Nephron progenitor cell (in vitro differentiated cells): ENCODE measurements at regions not wholly inside any gene's neighbourhood (a gene's known extent, or its start where the extent isn't known, plus 50 kb on each side); places are given as distances from the start of the nearest gene placed in this dataset.

Source experiments
- DNase-seq: peaks from one replicate; pipeline ENCODE4 v3.0.0; 2021
- H3K27ac Mint-ChIP-seq: 2 replicates; pipeline ENCODE4 v1.8.0; 2021; ENCODE audit warnings: mild to moderate bottlenecking, moderate library complexity, mixed read lengths
- H3K27me3 Mint-ChIP-seq: 2 replicates; pipeline ENCODE4 v1.8.0; 2021; ENCODE audit warnings: mild to moderate bottlenecking, low read depth, mixed read lengths; ENCODE audit not compliant: poor library complexity
- H3K36me3 Mint-ChIP-seq: 2 replicates; pipeline ENCODE4 v1.8.0; 2021; ENCODE audit warnings: low read depth, mixed read lengths
- H3K4me1 Mint-ChIP-seq: 2 replicates; pipeline ENCODE4 v1.8.0; 2021; ENCODE audit warnings: mixed read lengths
- H3K4me3 Mint-ChIP-seq: 2 replicates; pipeline ENCODE4 v1.8.0; 2021; ENCODE audit warnings: mild to moderate bottlenecking, moderate library complexity, mixed read lengths
- H3K9me3 Mint-ChIP-seq: 2 replicates; pipeline ENCODE4 v1.8.0; 2021; ENCODE audit warnings: mild to moderate bottlenecking, moderate library complexity, mixed read lengths
- CTCF ChIP-seq: fragments of 200-600 bp; sonication (generic); IDR thresholded peaks from 2 replicates; pipeline ENCODE4 v1.5.0; 2021; ENCODE audit warnings: antibody characterized with exemption

DNA sequence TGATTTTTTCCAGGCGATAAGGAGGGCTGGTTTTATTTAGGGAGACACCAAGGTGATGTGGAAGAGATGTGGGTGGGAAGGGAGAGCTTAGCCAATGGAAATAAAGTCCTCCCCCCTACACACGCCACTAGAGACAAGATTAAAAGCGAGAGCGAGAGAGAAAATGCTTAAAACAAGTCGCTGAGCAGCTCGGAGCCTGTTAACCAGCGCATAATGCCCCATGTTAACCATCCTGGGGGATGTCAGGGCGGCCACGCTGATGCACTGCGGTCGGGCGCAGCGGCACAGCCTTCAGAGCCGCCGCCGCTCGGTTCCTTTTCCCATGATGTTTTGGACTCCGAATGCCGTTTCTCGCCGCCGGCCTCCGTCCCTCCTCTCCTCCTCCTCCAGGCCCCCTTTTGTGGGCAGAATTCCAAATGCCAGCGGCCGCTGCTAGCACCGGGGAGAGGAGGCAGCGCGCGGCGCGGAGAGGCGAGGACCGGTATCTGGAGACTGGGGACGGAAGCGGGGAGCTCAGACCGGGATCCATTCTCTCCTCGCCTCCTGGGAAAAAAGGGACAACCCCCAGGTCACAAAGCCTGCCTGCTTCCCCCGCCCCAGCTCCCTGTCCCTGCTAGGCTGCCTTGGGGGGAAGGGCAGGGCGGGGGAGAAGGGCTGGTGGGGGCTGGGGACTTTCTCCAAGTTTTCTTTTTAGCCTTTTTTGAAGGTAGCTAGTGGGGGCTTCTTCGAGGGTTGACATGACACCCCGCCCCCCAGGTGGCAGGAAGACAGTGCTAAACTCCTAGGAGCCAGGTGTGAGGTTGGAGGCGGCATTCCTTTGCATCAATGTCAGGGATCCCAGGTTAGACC is 98.1 kb upstream of the CCL2 start:
- no peak overlapping the region for H3K27ac Mint-ChIP-seq

DNA sequence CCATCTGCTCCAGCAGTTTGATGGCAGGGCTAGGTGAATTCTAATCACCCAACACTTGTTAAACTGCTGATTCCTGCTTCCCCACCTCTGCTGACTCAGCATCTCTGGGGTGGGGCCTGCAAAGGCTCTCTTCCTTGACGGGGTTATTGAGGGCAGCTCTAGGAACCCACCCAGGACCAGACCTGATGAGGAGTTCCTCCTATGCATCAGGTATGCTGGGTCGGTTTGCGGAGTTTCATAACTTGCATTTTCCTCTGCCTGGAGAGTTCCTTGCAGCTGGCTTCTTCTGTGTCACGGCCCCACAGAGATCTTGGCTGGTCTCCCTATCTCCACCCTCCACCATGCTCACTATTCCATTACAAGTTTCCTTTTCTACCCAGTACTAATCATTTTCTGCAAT is 93.4 kb upstream of the CCL2 start:
- Mint-ChIP-seq H3K4me3 (no peak overlapping the region), H3K4me1 (peaks cover 39% of the 10 kb centered on the region), H3K9me3 (peaks cover 16% of the 10 kb centered on the region), H3K36me3 (no peaks in the 10 kb centered on the region), H3K27ac (peak overlapping the region; percentile 70), H3K27me3 (peaks cover 43% of the 10 kb centered on the region)
- DNase-seq: no peak
- no peak for TF ChIP-seq CTCF

More for the DNA sequence above, 98.1 kb upstream of the CCL2 start:
- Mint-ChIP-seq H3K9me3 (peaks cover 16% of the 10 kb centered on the region), H3K36me3 (no peaks in the 10 kb centered on the region), H3K4me3 (peak overlapping the region; percentile 78), H3K27me3 (peaks cover 79% of the 10 kb centered on the region), H3K4me1 (peaks cover 39% of the 10 kb centered on the region)
- no peak for TF ChIP-seq CTCF
- DNase-seq: peak; percentile 55

GRCh38 chr17:34163123-34163522 is 92.0 kb upstream of the CCL2 start:
- peaks cover 29% of the 10 kb centered on the region for H3K27me3 Mint-ChIP-seq
- H3K4me3 Mint-ChIP-seq: no peak overlapping the region
- peaks cover 45% of the 10 kb centered on the region for H3K4me1 Mint-ChIP-seq
- TF ChIP-seq CTCF: no peak
- no peak for DNase-seq
- H3K36me3 Mint-ChIP-seq: no peaks in the 10 kb centered on the region
- no peak overlapping the region for H3K27ac Mint-ChIP-seq
- H3K9me3 Mint-ChIP-seq: peaks cover 11% of the 10 kb centered on the region

GRCh38 chr17:34163646-34164045 is 91.4 kb upstream of the CCL2 start:
- Mint-ChIP-seq H3K4me1 (peaks cover 50% of the 10 kb centered on the region), H3K27ac (peak overlapping the region; percentile 28), H3K27me3 (peaks cover 24% of the 10 kb centered on the region), H3K36me3 (no peaks in the 10 kb centered on the region), H3K9me3 (peaks cover 9% of the 10 kb centered on the region), H3K4me3 (no peak overlapping the region)
- peak; percentile 51 for TF ChIP-seq CTCF
- DNase-seq: no peak

DNA sequence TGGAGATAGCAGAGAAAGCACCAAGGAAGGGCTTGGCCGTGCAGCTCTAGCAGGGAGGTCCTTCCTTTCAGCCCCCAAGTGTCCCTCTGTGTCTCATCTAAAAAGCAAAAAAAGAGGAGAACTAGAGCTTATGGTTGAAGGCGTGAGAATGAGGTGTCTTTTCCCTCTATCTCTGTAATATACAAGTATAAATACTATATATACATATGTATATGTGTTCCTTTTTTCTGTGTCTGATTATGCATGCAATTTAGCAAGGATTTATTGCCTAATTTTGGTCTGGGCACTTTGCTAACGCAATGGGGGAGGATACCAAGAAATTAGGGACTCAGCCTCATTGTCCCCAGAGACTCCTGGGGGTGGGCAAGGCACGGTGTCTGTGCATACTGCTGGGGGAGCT is 90.2 kb upstream of the CCL2 start:
- Mint-ChIP-seq H3K27me3 (peaks cover 12% of the 10 kb centered on the region), H3K36me3 (no peaks in the 10 kb centered on the region), H3K9me3 (no peaks in the 10 kb centered on the region), H3K27ac (no peak overlapping the region), H3K4me1 (peaks cover 62% of the 10 kb centered on the region), H3K4me3 (no peak overlapping the region)
- no peak for DNase-seq
- TF ChIP-seq CTCF: no peak

GRCh38 chr17:34166352-34166751 is 88.7 kb upstream of the CCL2 start:
- peaks cover 71% of the 10 kb centered on the region for H3K4me1 Mint-ChIP-seq
- no peak for TF ChIP-seq CTCF
- peaks cover 1% of the 10 kb centered on the region for H3K9me3 Mint-ChIP-seq
- H3K36me3 Mint-ChIP-seq: no peaks in the 10 kb centered on the region
- H3K27ac Mint-ChIP-seq: no peak overlapping the region
- H3K4me3 Mint-ChIP-seq: no peak overlapping the region
- DNase-seq: no peak
- peaks cover 11% of the 10 kb centered on the region for H3K27me3 Mint-ChIP-seq
